ENCODE measurements at regions not wholly inside any gene's neighbourhood (a gene's known extent, or its start where the extent isn't known, plus 50 kb on each side); places are given as distances from the start of the nearest gene placed in this dataset.
A peak's percentile ranks its signal among the peaks of the same experiment; 100 is the strongest.

- TF ChIP-seq CTCF (IDR thresholded peaks at IDR 0.05), result no peak
Observed at GRCh38 chr11:110951950-110952503, 239.8 kb upstream of the ARHGAP20 start.

DNA sequence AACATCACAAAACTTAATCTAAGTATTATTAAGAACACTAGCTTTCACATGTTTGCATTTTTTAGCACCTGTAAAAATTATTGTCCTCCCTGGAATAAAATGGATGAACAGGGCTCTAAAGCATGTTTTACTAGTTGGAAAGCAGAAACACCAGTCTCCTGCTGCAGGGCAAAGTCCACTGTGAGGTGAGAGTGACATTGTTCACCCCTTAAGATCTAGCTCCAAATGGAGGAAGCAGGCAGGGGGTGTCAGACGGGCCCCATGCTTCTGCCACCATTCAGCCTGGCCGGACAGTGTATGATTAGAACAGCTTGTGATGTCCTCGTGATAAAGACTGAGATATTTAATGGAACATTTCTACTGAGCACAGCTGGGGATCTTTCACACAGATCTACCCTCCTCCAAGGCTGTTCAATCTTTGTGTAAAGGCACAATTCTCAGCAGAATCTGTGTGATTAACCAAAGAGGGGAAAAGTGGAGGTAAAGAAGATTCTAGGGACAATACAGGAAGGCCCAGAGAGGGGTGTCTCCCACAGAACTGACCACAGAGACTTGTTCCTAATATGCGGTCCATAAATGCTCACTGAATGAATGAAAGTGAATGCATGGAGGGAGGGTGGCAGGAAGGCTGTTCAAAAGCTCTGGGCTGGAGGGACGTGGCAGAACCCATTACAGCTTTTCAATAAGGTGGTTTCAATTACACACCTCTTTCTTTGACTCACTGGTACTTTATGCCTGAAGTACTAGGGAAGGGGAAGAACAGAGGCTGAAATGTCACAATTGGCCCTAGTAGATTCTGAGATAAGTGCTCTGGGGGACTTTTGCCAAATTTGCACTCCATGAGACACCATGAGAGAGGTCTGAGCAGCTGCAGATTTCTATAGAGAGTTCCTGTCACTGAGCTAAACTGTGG is 239.1 kb upstream of the ARHGAP20 start:
- Histone ChIP-seq H3K9me3 (no peaks in the 10 kb centered on the region), H3K4me1 (no peaks in the 10 kb centered on the region), H3K27ac (no peak overlapping the region), H3K36me3 (no peaks in the 10 kb centered on the region), H3K27me3 (no peaks in the 10 kb centered on the region), H3K4me3 (no peak overlapping the region)
- no peak for TF ChIP-seq CTCF (IDR thresholded peaks at IDR 0.05)
- DNase-seq (ENCODE audit: low spot score), result no peak

More at GRCh38 chr11:110951950-110952503, 239.8 kb upstream of the ARHGAP20 start:
- Histone ChIP-seq H3K36me3 (no peaks in the 10 kb centered on the region), H3K27me3 (no peaks in the 10 kb centered on the region), H3K27ac (no peak overlapping the region), H3K9me3 (no peaks in the 10 kb centered on the region), H3K4me1 (no peaks in the 10 kb centered on the region), H3K4me3 (no peak overlapping the region)
- no peak for DNase-seq (ENCODE audit: low spot score)

DNA sequence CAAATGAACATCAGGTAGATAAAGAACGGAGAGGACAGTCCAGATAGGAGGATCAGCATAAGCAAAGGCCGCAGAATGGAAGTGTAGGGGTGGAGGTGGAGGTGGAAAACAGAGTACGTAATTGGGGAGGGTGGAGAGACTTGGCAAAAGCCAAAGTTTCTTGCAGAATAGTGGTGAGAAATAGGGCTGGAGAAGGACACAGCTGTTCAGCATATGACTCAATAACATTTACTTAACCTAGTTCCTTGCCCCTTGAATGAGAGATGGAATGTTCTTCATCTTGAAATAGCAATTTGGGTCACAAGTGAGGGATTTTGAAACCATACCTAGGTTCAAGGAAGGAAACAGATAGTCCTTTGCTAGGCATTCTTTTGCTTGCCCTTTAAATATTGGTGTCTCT is 235.9 kb upstream of the ARHGAP20 start:
- no peak for TF ChIP-seq CTCF (IDR thresholded peaks at IDR 0.05)

GRCh38 chr11:110947096-110947495 is 234.9 kb upstream of the ARHGAP20 start:
- H3K36me3 ChIP-seq, result no peaks in the 10 kb centered on the region
- no peak for DNase-seq (ENCODE audit: low spot score)
- H3K4me3 ChIP-seq, result no peak overlapping the region
- H3K27ac ChIP-seq, result peak overlapping the region in 1 of 2 donors; percentile 48
- no peak for TF ChIP-seq CTCF (IDR thresholded peaks at IDR 0.05)
- H3K9me3 ChIP-seq, result no peaks in the 10 kb centered on the region
- no peaks in the 10 kb centered on the region for H3K27me3 ChIP-seq
- no peaks in the 10 kb centered on the region for H3K4me1 ChIP-seq

More for the DNA sequence above, 235.9 kb upstream of the ARHGAP20 start:
- Histone ChIP-seq H3K36me3 (no peaks in the 10 kb centered on the region), H3K27ac (peak overlapping the region; percentile 16 to 58), H3K9me3 (no peaks in the 10 kb centered on the region), H3K4me3 (no peak overlapping the region), H3K4me1 (no peaks in the 10 kb centered on the region), H3K27me3 (no peaks in the 10 kb centered on the region)
- no peak for DNase-seq (ENCODE audit: low spot score)

DNA sequence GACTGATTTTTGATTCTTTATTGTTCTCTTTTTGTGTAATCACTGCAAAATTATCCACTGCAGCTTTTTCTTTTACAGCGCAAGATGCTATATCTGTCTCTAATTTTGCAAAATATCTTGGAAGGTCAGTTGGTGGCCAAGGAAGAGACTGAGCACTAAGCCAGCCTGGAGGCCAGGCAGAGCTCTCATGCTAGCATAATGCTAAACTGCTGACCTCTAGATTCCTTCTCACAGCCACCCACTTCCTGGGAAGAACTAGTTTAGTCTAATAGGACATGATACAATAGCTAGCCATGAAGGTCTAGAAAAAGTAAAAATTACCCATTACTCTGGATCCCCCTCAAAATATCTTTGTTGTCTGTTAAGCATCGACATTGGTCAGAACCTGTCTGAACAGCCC is 227.2 kb upstream of the ARHGAP20 start:
- TF ChIP-seq CTCF (IDR thresholded peaks at IDR 0.05), result no peak
- H3K27me3 ChIP-seq, result no peaks in the 10 kb centered on the region
- H3K9me3 ChIP-seq, result no peaks in the 10 kb centered on the region
- DNase-seq (ENCODE audit: low spot score), result no peak
- H3K36me3 ChIP-seq, result no peaks in the 10 kb centered on the region
- H3K27ac ChIP-seq, result no peak overlapping the region
- no peaks in the 10 kb centered on the region for H3K4me1 ChIP-seq
- H3K4me3 ChIP-seq, result no peak overlapping the region

Data from right atrium auricular region (tissue), 2 donors.